SK-N-MC (cell line): ENCODE measurements at regions not wholly inside any gene's neighbourhood (a gene's known extent, or its start where the extent isn't known, plus 50 kb on each side); places are given as distances from the start of the nearest gene placed in this dataset.

Experiments
- EZH2 ChIP-seq: fragments of 200-600 bp; sonication (generic); IDR thresholded peaks from one replicate; pipeline ENCODE4 v1.6.1; 2017; ENCODE audit warnings: antibody characterized with exemption
- FOXP2 ChIP-seq: optimal IDR thresholded peaks from 2 replicates; pipeline ENCODE3; 2011; ENCODE audit warnings: mild to moderate bottlenecking, moderate library complexity; ENCODE audit not compliant: insufficient read depth; ENCODE audit errors: extremely low read length, control extremely low read depth
- POLR2AphosphoS5 ChIP-seq: IDR thresholded peaks from 2 replicates; pipeline ENCODE4 v1.6.1; 2012; ENCODE audit warnings: mild to moderate bottlenecking, low read depth, low read length, borderline replicate concordance

- TF ChIP-seq EZH2 (no peak), POLR2AphosphoS5 (no peak), FOXP2 (no peak)
Observed at GRCh38 chr4:187190390-187190789, 466.7 kb upstream of the FAT1 start.
